Right lobe of liver (tissue), 6 donors: ENCODE measurements at regions not wholly inside any gene's neighbourhood (a gene's known extent, or its start where the extent isn't known, plus 50 kb on each side); places are given as distances from the start of the nearest gene placed in this dataset.

Experiments
- ATAC-seq, 4 donors: fragments of 200-7000 bp; cut with Tn5 transposase; one replicate each; pipeline ENCODE4 v1.9.1; 2020; ENCODE audit warnings: mild to moderate bottlenecking in 4 of 4, moderate library complexity in 4 of 4
- DNase-seq, 3 donors: peaks; one replicate each; pipeline ENCODE4 v3.0.0-alpha.2; 2020
- H3K27ac ChIP-seq, 3 donors: fragments of 200-600 bp; one replicate each; pipeline ENCODE4 v1.8.0; 2022
- H3K27me3 ChIP-seq, 2 donors: fragments of 200-600 bp; one replicate each; pipeline ENCODE4 v1.8.0; 2022
- H3K36me3 ChIP-seq, 4 donors: fragments of 200-600 bp; sonication (generic) in 1 of 4; one replicate each; pipeline versions ENCODE4 v1.5.1 to v1.8.0; 2017 to 2022; ENCODE audit warnings: control low read depth in 1 of 4
- H3K4me1 ChIP-seq, 4 donors: fragments of 200-600 bp; sonication (generic) in 1 of 4; one replicate each; pipeline versions ENCODE4 v1.5.1 to v1.8.0; 2017 to 2022; ENCODE audit warnings: control low read depth in 1 of 4
- H3K4me3 ChIP-seq, 3 donors: fragments of 200-600 bp; one replicate each; pipeline ENCODE4 v1.8.0; 2022
- H3K9me3 ChIP-seq, 4 donors: fragments of 200-600 bp; sonication (generic) in 1 of 4; one replicate each; pipeline versions ENCODE4 v1.5.1 to v1.8.0; 2017 to 2022; ENCODE audit warnings: control low read depth in 1 of 4
- CTCF ChIP-seq, 4 donors: fragments of 200-600 bp in 3 of 4; fragments of 450-650 bp in 1 of 4; IDR thresholded peaks; one replicate each; pipeline versions ENCODE4 v1.5.1 to v1.8.0; 2016 to 2022; ENCODE audit warnings: antibody characterized with exemption in 4 of 4, mild to moderate bottlenecking in 2 of 4
- POLR2A ChIP-seq: fragments of 450-650 bp; IDR thresholded peaks from one replicate; pipeline ENCODE4 v1.6.1; 2017; ENCODE audit warnings: antibody characterized with exemption, mild to moderate bottlenecking
- WGBS: methylation state at CpG from one replicate; pipeline ENCODE4 v1.1.6; 2018; ENCODE audit warnings: low coverage, low lambda C conversion rate; ENCODE audit not compliant: insufficient coverage; ENCODE audit errors: missing lambda C conversion rate; 5-methylcytosine and 5-hydroxymethylcytosine counted together
- intact Hi-C, 2 donors: fragments of 100-400 bp; cut with DNase I; formaldehyde crosslinking; loops; one replicate each; pipeline versions ENCODE4 v1.11.2 to v1.14.1; 2022
- donor health status: DM: no; HTN: yes; CAD: no.
- donor health status: DM: no; HTN: no; CAD: no.
- donor health status: DM: no; HTN: no; CAD: no.
- donor health status: DM: no; HTN: yes; CAD: no.
- donor health status: DM: no; HTN: yes; CAD: no.

- Histone ChIP-seq H3K4me1 (no peaks in the 10 kb centered on the region), H3K9me3 (no peaks in the 10 kb centered on the region), H3K27ac (no peak overlapping the region), H3K27me3 (no peaks in the 10 kb centered on the region), H3K36me3 (no peaks in the 10 kb centered on the region), H3K4me3 (no peak overlapping the region)
- ATAC-seq (no peak), DNase-seq (no peak)
- 73% methylated on average over 1 of the region's 1 CpG for WGBS
- intact Hi-C loops, result no loop called here
- TF ChIP-seq POLR2A, result no peak
- TF ChIP-seq CTCF (IDR thresholded peaks at IDR 0.05), result no peak
Observed at GRCh38 chr3:8253201-8253600, 248.4 kb upstream of the LMCD1 start.

GRCh38 chr3:8254489-8254888 lies 247.1 kb upstream of the LMCD1 start:
- DNase-seq (no peak), ATAC-seq (no peak)
- Histone ChIP-seq H3K27ac (no peak overlapping the region), H3K4me1 (no peaks in the 10 kb centered on the region), H3K9me3 (no peaks in the 10 kb centered on the region), H3K36me3 (no peaks in the 10 kb centered on the region), H3K27me3 (no peaks in the 10 kb centered on the region), H3K4me3 (no peak overlapping the region)
- 71% methylated on average over 1 of the region's 2 CpGs for WGBS
- TF ChIP-seq POLR2A (no peak), CTCF (IDR thresholded peaks at IDR 0.05) (no peak)
- intact Hi-C loops, result no loop called here

- no peak for DNase-seq
- intact Hi-C loops, result no loop called here
Observed at GRCh38 chr3:8255725-8256124, 245.9 kb upstream of the LMCD1 start.

GRCh38 chr3:8256441-8257071 lies 245.1 kb upstream of the LMCD1 start:
- ATAC-seq, result no peak
- no peaks in the 10 kb centered on the region for H3K27me3 ChIP-seq
- no peaks in the 10 kb centered on the region for H3K36me3 ChIP-seq
- intact Hi-C loops, result no loop called here
- TF ChIP-seq CTCF (IDR thresholded peaks at IDR 0.05) (no peak), POLR2A (no peak)
- H3K9me3 ChIP-seq, result no peaks in the 10 kb centered on the region
- 83% methylated on average over 3 of the region's 3 CpGs for WGBS
- no peak overlapping the region for H3K27ac ChIP-seq
- no peak overlapping the region for H3K4me3 ChIP-seq
- no peaks in the 10 kb centered on the region for H3K4me1 ChIP-seq
- DNase-seq, result no peak

More at GRCh38 chr3:8255725-8256124, 245.9 kb upstream of the LMCD1 start:
- Histone ChIP-seq H3K27ac (no peak overlapping the region), H3K27me3 (no peaks in the 10 kb centered on the region), H3K4me1 (no peaks in the 10 kb centered on the region), H3K9me3 (no peaks in the 10 kb centered on the region), H3K36me3 (no peaks in the 10 kb centered on the region), H3K4me3 (no peak overlapping the region)
- no peak for ATAC-seq
- WGBS, result 90% methylated on average over 2 of the region's 2 CpGs
- TF ChIP-seq CTCF (IDR thresholded peaks at IDR 0.05), result no peak
- no peak for TF ChIP-seq POLR2A

GRCh38 chr3:8261018-8261417 lies 240.6 kb upstream of the LMCD1 start:
- intact Hi-C loops, result no loop called here
- ATAC-seq, result no peak
- 64% methylated on average over 2 of the region's 2 CpGs for WGBS

More at GRCh38 chr3:8261018-8261417, 240.6 kb upstream of the LMCD1 start:
- no peak for DNase-seq
- H3K4me3 ChIP-seq, result no peak overlapping the region
- no peak overlapping the region for H3K27ac ChIP-seq
- H3K9me3 ChIP-seq, result no peaks in the 10 kb centered on the region
- TF ChIP-seq CTCF (IDR thresholded peaks at IDR 0.05) (no peak), POLR2A (no peak)
- no peaks in the 10 kb centered on the region for H3K27me3 ChIP-seq
- H3K4me1 ChIP-seq, result no peaks in the 10 kb centered on the region
- no peaks in the 10 kb centered on the region for H3K36me3 ChIP-seq
